K562 (cell line): ENCODE measurements at regions not wholly inside any gene's neighbourhood (a gene's known extent, or its start where the extent isn't known, plus 50 kb on each side); places are given as distances from the start of the nearest gene placed in this dataset.

ENCODE experiments used
- ATAC-seq: fragments of 200-7000 bp; cut with Tn5 transposase; 3 replicates; pipeline ENCODE4 v1.9.1; 2020; ENCODE audit warnings: moderate library complexity
- BruUV-seq: library from RNA; stranded (reverse); fragments of 400-500 nt; replicated peaks from 2 replicates; lab custom pipeline; 2021; lab: Mats Ljungman, UMichigan
- CTCF ChIA-PET: fragments of 300-600 bp; formaldehyde crosslinking; extraction: SDS; loops from one replicate; lab custom pipeline; 2021; ENCODE audit warnings: low intra/inter-chr PET ratio; lab: Yijun Ruan, JAX
- POLR2A ChIA-PET: fragments of 300-600, 350-650 bp; sonication (Branson Sonifier 250); formaldehyde crosslinking; extraction: SDS; loops from one replicate; lab custom pipeline; 2021; ENCODE audit warnings: antibody characterized with exemption, inconsistent platforms; lab: Yijun Ruan, JAX
- DNase-seq, 4 experiments: peaks; one replicate each; pipeline versions ENCODE4 v3.0.0 to v3.0.0-alpha.2; 2011 to 2018; ENCODE audit warnings: low spot score in 3 of 4, mixed read lengths in 3 of 4; ENCODE audit errors: extremely low read depth in 1 of 4
- FAIRE-seq: peaks from 2 replicates; lab custom pipeline; 2011; peaks lifted over from hg19 to GRCh38; lab: Jason Lieb, UNC
- H2AFZ ChIP-seq: 2 replicates; pipeline ENCODE4 v1.6.0; 2011; ENCODE audit warnings: low read depth, low read length, control low read depth, inconsistent platforms
- H3K27ac ChIP-seq: fragments of 200-600 bp; 3 replicates; pipeline ENCODE4 v1.8.0; 2011; ENCODE audit warnings: low read depth, mild to moderate bottlenecking, control low read depth, inconsistent platforms, low read length, moderate library complexity, mixed read lengths; ENCODE audit errors: extremely low read depth
- H3K27me3 ChIP-seq, 2 experiments: fragments of 300-600 bp in 1 of 2; 2 replicates in 1 of 2; 3 replicates in 1 of 2; pipeline versions ENCODE4 v1.6.0 to v1.8.0; 2011; ENCODE audit warnings: inconsistent platforms in 2 of 2, low read length in 2 of 2, mild to moderate bottlenecking in 1 of 2, mixed read lengths in 1 of 2, moderate library complexity in 1 of 2; ENCODE audit not compliant: control insufficient read depth in 2 of 2, insufficient read depth in 2 of 2
- H3K36me3 ChIP-seq: fragments of 300-600 bp; 3 replicates; pipeline ENCODE4 v1.8.0; 2011; ENCODE audit warnings: mild to moderate bottlenecking, low read length, inconsistent platforms; ENCODE audit not compliant: control insufficient read depth, insufficient read depth
- H3K4me1 ChIP-seq, 2 experiments: fragments of 200-600 bp in 1 of 2; replicated peaks in 1 of 2; 2 replicates in 1 of 2; 3 replicates in 1 of 2; pipeline versions ENCODE4 v1.5.1 to v1.8.0; 2011; ENCODE audit warnings: inconsistent platforms in 2 of 2, low read length in 2 of 2, mild to moderate bottlenecking in 1 of 2, mixed read lengths in 1 of 2, moderate library complexity in 1 of 2; ENCODE audit not compliant: control insufficient read depth in 2 of 2, insufficient read depth in 2 of 2
- H3K4me2 ChIP-seq: 2 replicates; pipeline ENCODE4 v1.6.1; 2011; ENCODE audit warnings: low read length, control low read depth, inconsistent platforms, mixed read lengths; ENCODE audit not compliant: insufficient read depth
- H3K4me3 ChIP-seq: fragments of 200-600 bp; sonication (generic), shearing (Covaris generic); 2 replicates; pipeline ENCODE4 v1.5.1; 2016; ENCODE audit warnings: control low read depth, inconsistent platforms
- H3K79me2 ChIP-seq: fragments of 200-600 bp; 3 replicates; pipeline ENCODE4 v1.8.0; 2011; ENCODE audit warnings: low read length, inconsistent platforms; ENCODE audit not compliant: control insufficient read depth, insufficient read depth
- H3K9ac ChIP-seq, 2 experiments: 2 replicates each; pipeline versions ENCODE4 v1.6.0 to v1.6.1; 2011; ENCODE audit warnings: low read depth in 2 of 2, low read length in 2 of 2, control low read depth in 1 of 2, inconsistent platforms in 1 of 2, mild to moderate bottlenecking in 1 of 2, mixed read lengths in 1 of 2; ENCODE audit not compliant: insufficient read depth in 1 of 2
- H3K9me1 ChIP-seq: one replicate; pipeline ENCODE4 v1.6.0; 2011; ENCODE audit warnings: inconsistent platforms, mild to moderate bottlenecking, low read length, moderate library complexity; ENCODE audit not compliant: control insufficient read depth, insufficient read depth
- H3K9me3 ChIP-seq: replicated peaks from 2 replicates; pipeline ENCODE4 v1.5.1; 2011; ENCODE audit warnings: low read depth, low read length, inconsistent platforms; ENCODE audit not compliant: control insufficient read depth, insufficient read depth
- H4K20me1 ChIP-seq: replicated peaks from 2 replicates; pipeline ENCODE4 v1.6.1; 2011; ENCODE audit warnings: low read length, inconsistent platforms, mixed read lengths; ENCODE audit not compliant: control insufficient read depth, insufficient read depth
- GTF2A2 ChIP-seq: IDR thresholded peaks from 2 replicates; pipeline ENCODE4 v1.6.1; 2016; ENCODE audit warnings: mild to moderate bottlenecking, missing genetic modification characterization, missing compliant biosample characterization
- MCM7 ChIP-seq, 2 experiments: fragments of 450-650 bp; IDR thresholded peaks; 2 replicates each; pipeline ENCODE4 v1.6.1; 2016 to 2018
- NCOR1 ChIP-seq: fragments of 450-650 bp; IDR thresholded peaks from 2 replicates; pipeline ENCODE4 v1.6.1; 2016; ENCODE audit warnings: mild to moderate bottlenecking, moderate library complexity
- NONO ChIP-seq, 2 experiments: fragments of 200-400 bp in 1 of 2; fragments of 450-650 bp in 1 of 2; formaldehyde crosslinking in 1 of 2; IDR thresholded peaks; 2 replicates each; pipeline ENCODE4 v1.6.1; 2017; ENCODE audit warnings: low read depth in 2 of 2, mild to moderate bottlenecking in 2 of 2, moderate library complexity in 2 of 2, low read length in 1 of 2
- NRF1 ChIP-seq, 2 experiments: fragments of 450-650 bp; IDR thresholded peaks in 1 of 2; conservative IDR thresholded peaks in 1 of 2; 2 replicates each; pipeline ENCODE4 v1.6.1; 2014; ENCODE audit warnings: mild to moderate bottlenecking in 2 of 2
- PHF8 ChIP-seq: fragments of 200-600 bp; sonication (generic); IDR thresholded peaks from 2 replicates; pipeline ENCODE4 v1.6.1; 2012; ENCODE audit warnings: mixed run types, mild to moderate bottlenecking, inconsistent platforms, low read length, moderate library complexity, borderline replicate concordance
- SAFB ChIP-seq: fragments of 200-400 bp; formaldehyde crosslinking; IDR thresholded peaks from 2 replicates; pipeline ENCODE4 v1.6.1; 2017; ENCODE audit warnings: low read depth, low read length, borderline replicate concordance
- STAT5A ChIP-seq: IDR thresholded peaks from 2 replicates; pipeline ENCODE4 v1.6.1; 2012; ENCODE audit warnings: low read length, inconsistent platforms, borderline replicate concordance
- TOE1 ChIP-seq, 2 experiments: fragments of 450-650 bp in 1 of 2; sonication (generic) in 1 of 2; formaldehyde crosslinking in 1 of 2; IDR thresholded peaks; 2 replicates each; pipeline versions ENCODE4 v1.7.1 to v1.8.0; 2016 to 2022; ENCODE audit warnings: borderline replicate concordance in 2 of 2, mild to moderate bottlenecking in 2 of 2, antibody characterized with exemption in 1 of 2, inconsistent platforms in 1 of 2, low read depth in 1 of 2, missing genetic modification reagents in 1 of 2, moderate library complexity in 1 of 2
- TSHZ1 ChIP-seq: fragments of 250-450 bp; sonication (Bioruptor Pico); IDR thresholded peaks from 2 replicates; pipeline ENCODE4 v1.4.0; 2020; ENCODE audit warnings: mild to moderate bottlenecking, moderate library complexity
- ZBTB33 ChIP-seq: sonication (generic); formaldehyde crosslinking; IDR thresholded peaks from 2 replicates; pipeline ENCODE4 v1.8.1; 2023; ENCODE audit warnings: mild to moderate bottlenecking, missing genetic modification reagents
- ZNF253 ChIP-seq: fragments of 250-450 bp; sonication (Bioruptor Pico); conservative IDR thresholded peaks from 2 replicates; pipeline ENCODE4 v1.6.1; 2021; ENCODE audit warnings: mild to moderate bottlenecking
- ZNF696 ChIP-seq: fragments of 250-450 bp; sonication (Bioruptor Pico); conservative IDR thresholded peaks from 2 replicates; pipeline ENCODE4 v1.4.0; 2020; ENCODE audit warnings: mild to moderate bottlenecking, moderate library complexity
- WGBS: fragments of 100-300 bp; shearing (Covaris generic); methylation state at CpG from one replicate; pipeline ENCODE4 v1.1.6; 2016; ENCODE audit warnings: low coverage, mixed read lengths; ENCODE audit not compliant: insufficient coverage; ENCODE audit errors: missing lambda C conversion rate; 5-methylcytosine and 5-hydroxymethylcytosine counted together
- in situ Hi-C: fragments of 300-500 bp; cut with MboI; formaldehyde crosslinking; loops from 4 replicates; pipeline ENCODE4 v1.15.0; 2018; ENCODE audit warnings: inconsistent platforms, mixed read lengths
- intact Hi-C: fragments of 100-400 bp; cut with micrococcal nuclease; formaldehyde crosslinking; loops from 2 replicates; pipeline ENCODE4 v1.14.2; 2022
- TF ChIP-seq, protein P1 (sequence below): fragments of 450-650 bp; IDR thresholded peaks from 2 replicates; pipeline ENCODE4 v1.6.1; 2017; ENCODE audit warnings: antibody characterized with exemption

DNA sequence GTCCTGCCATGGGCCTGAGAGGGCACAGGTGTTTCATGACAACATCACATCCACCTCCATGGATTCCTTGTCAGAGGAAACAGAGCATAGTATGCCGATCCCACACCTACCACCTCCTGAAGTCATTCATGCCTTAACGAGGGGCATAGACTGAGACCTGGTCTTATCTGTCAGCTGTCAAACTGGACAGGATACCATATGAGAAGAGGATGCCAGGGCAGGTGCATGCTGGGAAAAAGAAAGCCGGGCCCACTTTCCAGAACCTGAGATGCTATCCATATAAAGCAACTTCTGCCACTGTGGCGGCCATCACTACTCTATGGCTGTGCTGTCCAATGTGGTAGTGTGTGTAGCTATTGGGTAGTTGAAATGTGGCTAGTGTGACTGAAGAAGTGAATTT, 116.0 kb upstream of the SIX2 start (continued):
- no peak for TF ChIP-seq TSHZ1
- no peak for TF ChIP-seq NONO (IDR thresholded peaks at IDR 0.05; ENCODE audit: low read depth in 2 of 2, low read length in 1 of 2)
- TF ChIP-seq, protein P1, sequence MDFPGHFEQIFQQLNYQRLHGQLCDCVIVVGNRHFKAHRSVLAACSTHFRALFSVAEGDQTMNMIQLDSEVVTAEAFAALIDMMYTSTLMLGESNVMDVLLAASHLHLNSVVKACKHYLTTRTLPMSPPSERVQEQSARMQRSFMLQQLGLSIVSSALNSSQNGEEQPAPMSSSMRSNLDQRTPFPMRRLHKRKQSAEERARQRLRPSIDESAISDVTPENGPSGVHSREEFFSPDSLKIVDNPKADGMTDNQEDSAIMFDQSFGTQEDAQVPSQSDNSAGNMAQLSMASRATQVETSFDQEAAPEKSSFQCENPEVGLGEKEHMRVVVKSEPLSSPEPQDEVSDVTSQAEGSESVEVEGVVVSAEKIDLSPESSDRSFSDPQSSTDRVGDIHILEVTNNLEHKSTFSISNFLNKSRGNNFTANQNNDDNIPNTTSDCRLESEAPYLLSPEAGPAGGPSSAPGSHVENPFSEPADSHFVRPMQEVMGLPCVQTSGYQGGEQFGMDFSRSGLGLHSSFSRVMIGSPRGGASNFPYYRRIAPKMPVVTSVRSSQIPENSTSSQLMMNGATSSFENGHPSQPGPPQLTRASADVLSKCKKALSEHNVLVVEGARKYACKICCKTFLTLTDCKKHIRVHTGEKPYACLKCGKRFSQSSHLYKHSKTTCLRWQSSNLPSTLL: no peak
- no peak for TF ChIP-seq NCOR1

GRCh38 chr2:45124456-45124855, 115.2 kb upstream of the SIX2 start:
- in situ Hi-C loops (no loop called here), intact Hi-C loops (no loop called here)
- FAIRE-seq (no peak), ATAC-seq (no peak), DNase-seq (no peak)
- no peak overlapping the region for H2AFZ ChIP-seq
- CTCF ChIA-PET: no interaction called here
- H4K20me1 ChIP-seq: no peaks in the 10 kb centered on the region
- 7% methylated on average over 4 of the region's 5 CpGs for WGBS
- H3K27me3 ChIP-seq: peaks cover 0 to 3% of the 10 kb centered on the region in 2 experiments; a peak in 3 of 5 replicates
- BruUV-seq: no TSS peak
- no peak overlapping the region for H3K4me2 ChIP-seq
- POLR2A ChIA-PET: no interaction called here
- no peaks in the 10 kb centered on the region for H3K9me1 ChIP-seq
- no peaks in the 10 kb centered on the region for H3K4me1 ChIP-seq
- no peaks in the 10 kb centered on the region for H3K9me3 ChIP-seq
- TF ChIP-seq TOE1 (IDR thresholded peaks at IDR 0.05; ENCODE audit: borderline replicate concordance) (no peak), TOE1 (CRISPR knock-in tag; IDR thresholded peaks at IDR 0.05; ENCODE audit: borderline replicate concordance, low read depth) (no peak), SAFB (no peak), ZNF696 (CRISPR knock-in tag) (no peak), NRF1 (conservative IDR thresholded peaks at IDR 0.05 in 1 of 2, IDR thresholded peaks at IDR 0.05 in 1 of 2) (no peak), ZNF253 (CRISPR knock-in tag) (no peak), GTF2A2 (tag) (no peak), PHF8 (no peak), ZBTB33 (CRISPR knock-in tag) (no peak), MCM7 (IDR thresholded peaks at IDR 0.05) (no peak), STAT5A (no peak)
- H3K36me3 ChIP-seq: no peaks in the 10 kb centered on the region
- H3K4me3 ChIP-seq: no peak overlapping the region
- no peak overlapping the region for H3K27ac ChIP-seq
- H3K79me2 ChIP-seq: no peaks in the 10 kb centered on the region
- H3K9ac ChIP-seq: no peak overlapping the region
